GM18507 (cell line): ENCODE measurements at regions not wholly inside any gene's neighbourhood (a gene's known extent, or its start where the extent isn't known, plus 50 kb on each side); places are given as distances from the start of the nearest gene placed in this dataset.
"Not testable (repeated sequence)": the region's sequence is repeated elsewhere in the genome, so short reads cannot be mapped to it uniquely, and the experiment has no call there.

Experiments used
- DNase-seq: peaks from one replicate; pipeline ENCODE4 v3.0.0; 2011; ENCODE audit warnings: low read depth; ENCODE audit not compliant: insufficient read length; ENCODE audit errors: extremely low spot score
- FAIRE-seq: peaks from 2 replicates; lab custom pipeline; 2011; peaks lifted over from hg19 to GRCh38; lab: Jason Lieb, UNC

DNA sequence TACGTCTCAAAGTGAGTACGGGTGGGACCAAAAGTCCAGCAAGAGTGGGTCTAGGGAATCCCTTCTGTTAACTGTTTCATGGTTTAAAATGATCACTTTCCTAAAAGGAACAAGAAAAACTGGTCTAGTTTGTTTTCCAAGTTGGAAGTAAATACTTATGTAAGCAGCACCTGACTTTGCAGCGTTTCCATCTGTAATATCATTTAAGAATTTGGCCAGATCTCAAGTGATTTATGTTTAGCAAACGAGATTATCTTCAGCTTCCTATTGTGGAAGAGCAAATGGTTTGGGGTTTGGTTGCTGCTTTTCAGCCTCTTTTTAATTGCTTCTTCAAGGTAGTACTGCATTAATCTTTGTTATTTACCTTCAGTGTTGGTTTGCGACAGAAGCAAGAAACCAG lies 50.4 kb downstream of the FHIP1A start:
- FAIRE-seq, result no peak
- no peak for DNase-seq

DNA sequence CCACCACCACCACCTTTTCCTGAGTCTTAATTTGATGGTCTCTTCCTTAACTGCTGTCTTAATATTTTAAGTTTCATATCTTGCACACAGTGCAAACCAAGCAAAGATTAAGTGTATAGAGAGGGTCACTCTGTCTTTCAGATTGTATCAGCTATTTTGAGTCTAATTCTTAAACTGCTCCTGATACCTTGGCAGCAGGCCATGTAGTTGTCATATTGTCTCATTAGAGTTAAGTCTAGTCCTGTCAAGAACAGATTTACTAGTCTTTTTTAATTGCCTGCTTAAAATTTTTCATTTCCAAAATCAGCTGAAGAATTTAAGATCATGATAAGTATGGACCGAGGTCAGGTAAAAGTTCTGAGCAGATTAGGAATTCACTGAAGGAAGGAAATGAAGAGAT lies 51.5 kb downstream of the FHIP1A start:
- no peak for DNase-seq
- FAIRE-seq, result no peak

DNA sequence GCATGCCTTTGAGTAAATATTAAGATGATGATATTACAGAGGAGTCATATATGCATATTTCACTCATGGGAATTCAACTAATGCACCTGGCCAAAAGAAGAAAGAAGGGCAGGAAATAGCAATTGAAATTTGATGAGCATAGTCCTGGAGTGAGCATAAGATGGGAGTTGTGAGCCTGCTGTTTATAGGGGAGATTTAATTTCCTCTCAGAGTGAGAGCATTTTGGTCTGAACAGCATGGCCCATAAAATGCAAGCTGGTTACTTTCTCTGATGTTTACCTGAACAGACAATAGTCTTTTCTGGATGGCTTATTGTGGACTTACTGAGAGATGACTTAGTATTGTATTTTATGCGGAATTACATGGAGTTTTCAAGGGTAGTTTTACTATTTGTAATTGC lies 53.6 kb downstream of the FHIP1A start:
- DNase-seq, result no peak
- no peak for FAIRE-seq

DNA sequence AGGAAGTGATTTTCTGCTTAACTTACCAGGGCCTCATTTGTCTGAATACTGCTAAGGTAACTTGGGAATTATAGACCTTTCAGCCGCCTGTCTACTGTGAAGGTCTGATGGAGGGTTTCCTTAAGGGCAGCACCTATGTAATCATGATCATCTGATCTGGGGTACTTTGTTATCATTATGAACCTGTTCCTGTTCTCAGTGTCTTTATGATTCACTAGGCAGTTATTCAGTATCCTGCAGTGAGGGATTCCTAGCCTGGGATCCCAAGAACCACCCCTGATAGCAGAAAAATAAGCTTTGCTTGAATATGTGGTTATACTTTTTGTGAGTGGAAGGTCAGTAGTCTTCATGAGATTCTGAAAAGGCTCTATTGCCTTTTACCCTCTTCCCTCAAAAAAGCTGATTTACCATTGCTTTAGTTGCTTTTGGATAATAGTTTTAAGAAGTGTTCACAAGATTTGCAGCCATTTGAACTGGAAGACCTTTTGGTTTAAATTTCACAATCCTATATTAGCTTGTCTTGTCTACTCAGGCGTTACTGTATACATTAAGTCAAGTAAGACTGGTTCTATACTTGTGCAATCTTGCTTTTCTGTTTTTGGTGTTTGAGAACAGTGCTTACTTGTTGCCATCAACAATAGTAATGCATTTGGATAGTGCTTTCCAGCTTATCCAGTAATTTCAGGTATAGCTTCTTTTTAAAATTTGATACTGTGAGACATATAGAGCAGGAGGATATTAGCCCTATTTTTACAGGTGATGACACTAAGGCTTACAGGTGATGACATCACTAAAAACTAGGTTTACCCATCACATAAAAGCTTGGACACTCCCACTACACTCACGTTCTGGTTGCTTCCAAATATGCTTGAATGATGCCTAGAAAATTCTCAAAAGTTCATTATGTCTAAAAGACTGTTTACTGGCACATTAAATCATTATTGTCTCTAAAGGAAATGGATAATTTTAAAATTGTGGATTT lies 60.0 kb downstream of the FHIP1A start:
- FAIRE-seq, result no peak

DNA sequence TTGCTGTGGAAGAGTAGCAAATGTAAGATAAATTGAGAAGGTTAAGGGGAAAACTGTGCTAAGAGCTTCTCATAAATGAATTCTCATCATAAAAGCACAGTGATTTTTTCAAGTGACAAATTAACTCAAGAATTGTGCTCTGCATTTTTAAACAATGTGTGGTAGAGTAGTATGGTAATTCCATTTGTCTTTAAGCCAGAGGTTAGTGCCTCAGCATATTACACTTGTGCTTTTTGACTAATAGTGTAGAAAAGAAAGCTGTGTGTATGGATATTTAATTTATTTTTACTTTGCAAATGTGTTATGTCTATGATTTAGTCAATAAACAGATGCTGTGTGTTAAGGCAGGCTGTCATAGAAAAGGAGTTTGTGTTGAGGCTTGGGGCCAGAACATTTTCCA lies 61.0 kb downstream of the FHIP1A start:
- no peak for FAIRE-seq
- no peak for DNase-seq

More for the DNA sequence above, 60.0 kb downstream of the FHIP1A start:
- DNase-seq, result no peak

DNA sequence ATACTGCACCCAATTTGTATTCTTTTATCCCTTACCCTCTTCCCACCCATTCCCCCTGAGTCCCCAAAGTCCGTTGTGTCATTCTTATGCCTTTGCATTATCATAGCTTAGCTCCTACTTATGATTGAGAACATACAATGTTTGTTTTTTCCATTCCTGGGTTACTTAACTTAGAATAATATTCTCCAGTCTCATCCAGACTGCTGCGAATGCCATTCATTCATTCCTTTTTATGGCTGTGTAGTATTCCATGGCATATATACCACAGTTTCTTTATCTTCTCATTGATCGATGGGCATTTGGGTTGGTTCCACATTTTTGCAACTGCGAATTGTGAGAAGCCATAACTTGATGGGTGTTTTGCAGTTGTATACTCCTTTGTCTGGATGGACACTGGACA lies 62.8 kb downstream of the FHIP1A start:
- DNase-seq (no peak), FAIRE-seq (no peak)

DNA sequence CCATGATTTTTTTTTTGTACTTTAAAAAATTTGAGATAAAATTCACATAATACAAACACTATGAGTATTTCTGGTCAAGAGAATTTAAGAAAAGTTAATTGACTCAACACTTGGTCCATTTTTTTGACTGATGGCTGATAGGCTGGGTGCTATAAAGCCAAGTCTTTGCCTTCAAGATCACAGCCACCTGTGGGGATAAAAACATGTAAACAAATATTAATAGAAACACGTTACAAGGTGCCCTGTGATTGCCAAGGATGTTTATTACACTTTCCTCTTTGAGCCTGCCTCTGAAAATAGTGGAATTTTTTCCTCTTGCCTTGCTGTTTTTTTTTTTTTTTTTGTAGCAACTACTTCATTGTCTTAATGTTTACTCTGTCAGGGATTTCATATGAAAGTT lies 63.3 kb downstream of the FHIP1A start:
- DNase-seq (no peak), FAIRE-seq (no peak)

DNA sequence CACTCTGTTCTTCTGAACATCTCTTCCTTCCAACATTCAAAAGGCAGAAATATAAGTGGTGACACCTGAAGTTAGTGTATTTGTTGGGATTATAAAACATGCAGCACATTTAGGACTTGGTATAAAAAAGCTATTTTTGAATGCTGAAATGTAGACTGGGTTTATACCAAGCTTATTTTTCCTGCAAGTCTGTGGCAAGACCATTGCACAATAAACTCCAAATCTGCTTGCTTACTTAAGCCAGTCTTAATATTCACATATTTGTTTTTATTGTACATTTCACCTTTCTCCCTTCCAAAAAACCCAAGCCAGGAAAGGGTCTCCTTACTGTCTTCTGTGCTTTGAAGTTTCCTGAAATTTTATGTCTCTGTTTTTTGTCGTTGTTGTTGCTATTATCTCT lies 63.7 kb downstream of the FHIP1A start:
- DNase-seq, result no peak
- FAIRE-seq, result no peak

DNA sequence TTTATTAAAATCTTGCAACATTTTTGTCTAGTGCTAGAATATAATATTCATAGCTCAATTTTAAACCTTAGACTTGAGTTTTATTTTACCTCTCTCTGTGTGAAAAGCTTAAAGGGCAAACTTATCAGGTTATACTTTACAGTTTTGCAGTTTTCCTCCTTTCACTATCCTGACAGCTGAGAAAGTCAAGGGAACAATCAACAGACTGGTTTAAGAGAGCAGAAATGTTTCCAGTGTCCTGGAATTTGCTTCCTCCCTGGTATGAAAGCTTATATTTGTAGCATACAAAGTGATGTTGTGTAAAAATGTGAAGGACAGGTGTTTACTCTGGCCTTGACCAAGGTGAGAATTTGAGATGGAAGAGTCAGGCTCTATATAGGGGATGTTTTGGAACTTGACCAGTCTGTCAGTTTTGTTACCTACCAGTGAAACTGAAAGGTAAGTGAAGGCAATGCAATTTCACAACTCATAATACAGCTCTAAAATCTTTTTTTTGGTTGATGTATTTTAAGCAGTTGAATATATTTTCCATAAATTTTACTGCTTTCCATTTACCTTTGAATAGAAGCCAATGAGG lies 64.6 kb downstream of the FHIP1A start:
- DNase-seq, result no peak
- no peak for FAIRE-seq

DNA sequence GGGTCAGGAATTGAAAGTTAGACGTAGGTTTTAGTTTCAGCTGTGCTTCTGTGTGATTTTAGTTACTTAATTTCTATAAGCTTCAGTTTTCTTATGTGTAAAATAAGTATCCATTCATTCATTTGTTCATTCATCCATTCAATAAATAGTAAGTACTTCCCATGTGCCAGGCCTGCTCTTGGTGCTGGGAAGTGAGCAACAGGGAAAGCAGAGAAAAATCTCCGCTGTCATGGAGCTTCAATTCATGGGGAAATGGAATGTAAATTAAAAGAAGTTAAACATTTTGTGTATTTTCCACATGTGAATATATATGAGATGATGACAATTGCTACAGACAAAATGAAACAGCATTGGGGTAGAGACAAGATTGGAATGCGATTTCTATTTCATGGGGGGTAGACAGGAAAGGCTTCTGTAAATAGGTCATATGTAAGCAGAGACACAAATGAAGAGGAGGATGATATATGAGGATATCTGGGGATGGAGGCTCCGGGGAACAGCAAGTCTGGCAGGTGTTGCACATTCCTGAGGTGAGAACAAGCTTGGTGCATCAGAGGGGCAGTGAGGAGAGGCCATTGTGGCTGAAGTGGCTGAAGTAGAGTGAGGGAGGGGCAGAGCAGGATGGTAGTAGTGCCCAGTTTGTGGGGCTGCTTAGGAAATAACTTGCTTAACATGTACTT lies 66.2 kb downstream of the FHIP1A start:
- FAIRE-seq (no peak), DNase-seq (no peak)

DNA sequence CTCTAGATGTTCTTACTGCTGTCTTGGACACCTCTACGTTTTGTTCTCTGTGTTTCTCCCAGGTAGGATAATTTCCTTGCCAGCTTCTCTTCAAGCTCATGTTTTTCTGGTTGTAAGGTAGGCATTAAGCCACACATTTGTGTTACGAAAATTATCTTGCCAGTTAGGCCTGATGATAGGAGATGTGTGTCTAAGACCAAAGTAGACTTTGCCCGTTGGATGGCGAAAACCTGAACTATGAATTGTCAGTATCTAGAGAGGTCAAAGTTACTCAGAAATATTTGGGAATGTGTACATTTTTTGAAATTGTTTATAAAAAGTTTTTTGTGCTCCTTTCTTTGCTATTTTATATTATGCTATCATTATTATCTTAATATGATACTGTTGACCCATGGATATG lies 72.8 kb downstream of the FHIP1A start:
- FAIRE-seq, result no peak
- DNase-seq, result no peak

DNA sequence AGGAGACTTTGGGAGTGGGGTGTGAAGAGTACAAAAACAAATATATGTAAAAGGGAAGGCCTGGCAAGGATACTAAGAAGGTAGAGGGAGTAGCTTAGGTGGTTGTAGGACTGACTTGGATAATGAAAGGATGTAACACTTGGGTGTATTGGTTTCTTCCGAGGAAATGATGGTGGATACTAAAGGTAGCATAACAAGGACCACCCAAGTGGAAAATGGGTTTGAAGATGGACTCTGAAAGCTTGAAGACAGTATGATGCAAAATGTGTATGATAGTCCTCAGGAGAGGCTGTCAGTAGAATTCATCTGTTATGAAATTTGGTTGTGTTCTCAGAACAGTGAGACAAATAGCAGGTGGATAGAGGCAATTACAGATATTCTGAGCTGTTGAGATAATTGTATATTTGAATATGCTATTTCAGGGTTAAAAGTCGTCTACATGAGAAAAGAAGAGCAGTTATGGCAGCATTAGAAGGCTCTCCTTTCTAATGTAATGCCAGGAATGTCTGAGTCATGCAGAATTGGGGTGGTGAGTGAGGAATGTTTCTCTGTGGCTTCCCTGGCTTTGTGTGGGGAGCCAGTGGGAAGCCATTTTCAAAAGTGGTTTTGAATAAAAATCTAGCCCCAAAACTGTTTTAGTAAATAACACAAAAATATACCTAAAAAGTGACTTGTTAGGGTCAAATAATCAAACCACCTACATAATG lies 75.6 kb downstream of the FHIP1A start:
- FAIRE-seq, result no peak
- no peak for DNase-seq

DNA sequence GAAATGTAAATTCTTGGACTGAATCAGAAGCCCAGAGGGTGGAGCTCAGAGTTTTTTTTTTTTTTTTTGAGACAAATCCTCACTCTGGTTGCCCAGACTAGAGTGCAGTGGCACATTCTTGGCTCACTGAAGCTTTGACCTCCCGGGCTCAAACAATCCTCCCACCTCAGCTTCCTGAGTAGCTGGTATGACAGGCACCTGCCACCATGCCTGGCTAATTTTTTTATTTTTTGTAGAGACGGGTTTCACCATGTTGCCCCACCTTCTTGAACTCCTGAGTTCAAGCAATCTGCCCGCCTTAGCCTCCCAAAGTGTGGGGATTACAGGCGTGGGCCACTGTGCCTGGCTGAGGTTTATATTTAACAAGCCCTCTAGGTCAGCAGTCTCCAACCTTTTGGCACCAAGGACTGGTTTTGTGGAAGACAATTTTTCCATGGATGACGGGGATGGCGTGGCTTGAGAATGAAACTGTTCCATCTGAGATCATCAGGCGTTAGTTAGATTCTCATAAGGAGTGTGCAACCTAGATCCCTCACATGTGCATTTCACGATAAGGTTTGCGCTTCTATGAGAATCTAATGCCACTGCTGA lies 76.7 kb downstream of the FHIP1A start:
- FAIRE-seq (no peak), DNase-seq (no peak)

DNA sequence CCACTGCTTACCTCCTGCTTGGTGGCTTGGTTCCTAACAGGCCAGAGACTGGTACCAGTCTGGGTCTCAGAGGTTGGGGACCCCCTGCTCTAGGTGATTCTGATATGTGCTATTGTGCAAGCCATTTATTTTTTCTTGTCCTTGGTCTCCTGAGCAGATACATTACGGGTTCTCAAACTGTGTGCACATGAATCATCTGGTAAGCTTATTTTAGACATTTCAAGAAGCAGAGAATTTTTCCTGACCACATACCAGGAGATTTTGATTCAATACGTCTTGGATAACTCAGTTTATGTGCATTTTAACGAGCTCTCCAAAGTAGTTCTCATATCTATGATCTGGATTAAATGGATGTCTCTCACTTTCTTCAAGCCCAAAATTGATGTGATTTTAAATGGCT lies 77.2 kb downstream of the FHIP1A start:
- FAIRE-seq, result no peak
- no peak for DNase-seq

DNA sequence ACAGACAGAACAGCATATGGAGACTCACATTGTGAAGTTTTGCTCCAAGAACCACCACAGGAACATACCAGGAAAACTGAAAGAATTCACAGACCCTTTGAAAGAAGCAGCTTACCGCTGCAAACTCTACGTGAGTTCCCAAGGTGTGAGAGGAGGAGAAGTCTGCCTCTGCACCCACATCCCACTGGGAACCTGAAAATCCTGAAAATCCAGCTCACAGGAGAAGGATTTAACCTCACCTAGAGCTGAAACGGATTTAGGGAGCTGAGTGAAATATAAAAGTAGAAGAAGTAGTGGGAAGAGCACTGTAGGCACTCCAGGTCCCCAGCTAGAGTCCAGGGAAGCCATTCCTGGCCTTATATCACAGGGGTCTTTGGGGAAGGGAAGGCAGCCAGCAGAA lies 80.0 kb downstream of the FHIP1A start:
- FAIRE-seq (no peak), DNase-seq (no peak)

DNA sequence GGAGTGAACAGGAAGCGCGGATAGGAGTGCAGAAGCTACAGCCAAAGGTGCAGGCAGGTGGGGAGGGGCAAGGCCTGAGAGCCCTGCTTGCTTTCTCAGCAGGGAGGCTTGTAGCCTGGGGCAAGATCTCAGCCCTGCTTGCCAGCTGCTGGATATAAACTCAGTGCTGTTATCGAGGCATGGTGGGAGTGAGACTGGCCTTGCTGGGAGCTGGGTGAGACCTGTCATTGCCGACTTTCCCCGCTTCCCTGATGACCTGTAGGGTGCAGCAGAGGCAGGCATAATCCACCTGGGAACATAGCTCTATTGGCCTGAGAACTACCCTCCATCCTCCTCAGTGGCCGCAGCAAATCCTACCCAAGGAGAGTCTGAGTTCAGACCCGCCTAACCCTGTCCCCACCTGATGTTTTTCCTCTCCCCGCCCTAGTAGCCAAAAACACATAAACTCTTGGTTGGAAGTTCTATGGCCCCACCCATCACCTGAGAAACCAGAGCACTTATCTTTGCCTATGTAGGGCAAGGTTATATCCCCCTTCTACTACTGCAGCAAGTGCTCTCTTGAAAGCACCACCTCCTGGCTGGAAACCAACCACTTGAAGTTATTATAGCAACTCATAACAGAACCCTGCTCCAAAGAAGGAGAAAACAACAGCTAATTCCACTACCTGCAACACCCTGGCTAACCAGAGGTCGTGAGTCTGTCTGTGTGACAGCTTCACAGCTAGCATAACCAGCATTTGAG lies 80.7 kb downstream of the FHIP1A start:
- FAIRE-seq (no peak), DNase-seq (no peak)

DNA sequence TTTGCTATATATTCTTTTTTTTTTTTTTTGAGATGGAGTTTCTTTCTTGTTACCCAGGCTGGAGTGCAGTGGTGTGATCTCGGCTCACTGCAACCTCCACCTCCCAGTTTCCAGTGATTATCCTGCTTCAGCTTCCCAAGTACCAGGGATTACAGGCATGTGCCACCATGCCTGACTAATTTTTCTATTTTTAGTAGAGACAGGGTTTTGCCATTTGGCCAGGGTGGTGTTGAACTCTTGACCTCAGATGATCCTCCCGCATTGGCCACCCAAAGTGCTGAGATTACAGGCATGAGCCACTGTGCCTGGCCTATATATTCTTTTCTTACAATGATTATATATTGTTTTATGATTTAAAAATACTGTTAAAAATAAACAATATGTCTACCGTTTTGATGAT lies 86.6 kb downstream of the FHIP1A start:
- FAIRE-seq, DNase-seq: not testable (repeated sequence)

DNA sequence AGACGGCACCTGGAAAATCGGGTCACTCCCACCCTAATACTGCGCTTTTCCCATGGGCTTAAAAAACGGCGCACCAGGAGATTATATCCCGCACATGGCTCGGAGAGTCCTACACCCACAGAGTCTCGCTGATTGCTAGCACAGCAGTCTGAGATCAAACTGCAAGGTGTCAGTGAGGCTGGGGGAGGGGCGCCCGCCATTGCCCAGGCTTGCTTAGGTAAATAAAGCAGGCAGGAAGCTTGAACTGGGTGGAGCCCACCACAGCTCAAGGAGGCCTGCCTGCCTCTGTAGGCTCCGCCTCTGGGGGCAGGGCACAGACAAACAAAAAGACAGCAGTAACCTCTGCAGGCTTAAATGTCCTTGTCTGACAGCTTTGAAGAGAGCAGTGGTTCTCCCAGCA lies 102.6 kb downstream of the FHIP1A start:
- not testable (repeated sequence) for FAIRE-seq, DNase-seq

DNA sequence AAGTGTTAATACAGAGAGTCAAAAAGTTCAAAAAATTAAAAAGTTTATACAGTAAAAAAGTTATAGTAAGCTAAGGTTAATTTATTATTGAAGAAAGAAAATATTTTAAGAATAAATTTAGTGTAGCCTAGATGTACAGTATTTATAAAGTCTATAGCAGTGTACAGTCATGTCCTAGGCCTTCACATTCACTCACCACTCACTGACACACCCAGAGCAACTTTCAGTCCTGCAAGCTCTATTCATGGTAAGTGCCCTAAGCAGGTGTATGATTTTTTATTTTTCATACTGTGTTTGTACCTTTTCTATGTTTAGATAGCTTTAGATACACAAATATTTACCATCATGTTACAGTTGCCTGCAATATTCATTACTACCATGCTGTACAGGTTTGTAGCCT lies 108.9 kb downstream of the FHIP1A start:
- DNase-seq (no peak), FAIRE-seq (no peak)
